ENCODE measurements at regions not wholly inside any gene's neighbourhood (a gene's known extent, or its start where the extent isn't known, plus 50 kb on each side); places are given as distances from the start of the nearest gene placed in this dataset.

- TF ChIP-seq, protein P1, sequence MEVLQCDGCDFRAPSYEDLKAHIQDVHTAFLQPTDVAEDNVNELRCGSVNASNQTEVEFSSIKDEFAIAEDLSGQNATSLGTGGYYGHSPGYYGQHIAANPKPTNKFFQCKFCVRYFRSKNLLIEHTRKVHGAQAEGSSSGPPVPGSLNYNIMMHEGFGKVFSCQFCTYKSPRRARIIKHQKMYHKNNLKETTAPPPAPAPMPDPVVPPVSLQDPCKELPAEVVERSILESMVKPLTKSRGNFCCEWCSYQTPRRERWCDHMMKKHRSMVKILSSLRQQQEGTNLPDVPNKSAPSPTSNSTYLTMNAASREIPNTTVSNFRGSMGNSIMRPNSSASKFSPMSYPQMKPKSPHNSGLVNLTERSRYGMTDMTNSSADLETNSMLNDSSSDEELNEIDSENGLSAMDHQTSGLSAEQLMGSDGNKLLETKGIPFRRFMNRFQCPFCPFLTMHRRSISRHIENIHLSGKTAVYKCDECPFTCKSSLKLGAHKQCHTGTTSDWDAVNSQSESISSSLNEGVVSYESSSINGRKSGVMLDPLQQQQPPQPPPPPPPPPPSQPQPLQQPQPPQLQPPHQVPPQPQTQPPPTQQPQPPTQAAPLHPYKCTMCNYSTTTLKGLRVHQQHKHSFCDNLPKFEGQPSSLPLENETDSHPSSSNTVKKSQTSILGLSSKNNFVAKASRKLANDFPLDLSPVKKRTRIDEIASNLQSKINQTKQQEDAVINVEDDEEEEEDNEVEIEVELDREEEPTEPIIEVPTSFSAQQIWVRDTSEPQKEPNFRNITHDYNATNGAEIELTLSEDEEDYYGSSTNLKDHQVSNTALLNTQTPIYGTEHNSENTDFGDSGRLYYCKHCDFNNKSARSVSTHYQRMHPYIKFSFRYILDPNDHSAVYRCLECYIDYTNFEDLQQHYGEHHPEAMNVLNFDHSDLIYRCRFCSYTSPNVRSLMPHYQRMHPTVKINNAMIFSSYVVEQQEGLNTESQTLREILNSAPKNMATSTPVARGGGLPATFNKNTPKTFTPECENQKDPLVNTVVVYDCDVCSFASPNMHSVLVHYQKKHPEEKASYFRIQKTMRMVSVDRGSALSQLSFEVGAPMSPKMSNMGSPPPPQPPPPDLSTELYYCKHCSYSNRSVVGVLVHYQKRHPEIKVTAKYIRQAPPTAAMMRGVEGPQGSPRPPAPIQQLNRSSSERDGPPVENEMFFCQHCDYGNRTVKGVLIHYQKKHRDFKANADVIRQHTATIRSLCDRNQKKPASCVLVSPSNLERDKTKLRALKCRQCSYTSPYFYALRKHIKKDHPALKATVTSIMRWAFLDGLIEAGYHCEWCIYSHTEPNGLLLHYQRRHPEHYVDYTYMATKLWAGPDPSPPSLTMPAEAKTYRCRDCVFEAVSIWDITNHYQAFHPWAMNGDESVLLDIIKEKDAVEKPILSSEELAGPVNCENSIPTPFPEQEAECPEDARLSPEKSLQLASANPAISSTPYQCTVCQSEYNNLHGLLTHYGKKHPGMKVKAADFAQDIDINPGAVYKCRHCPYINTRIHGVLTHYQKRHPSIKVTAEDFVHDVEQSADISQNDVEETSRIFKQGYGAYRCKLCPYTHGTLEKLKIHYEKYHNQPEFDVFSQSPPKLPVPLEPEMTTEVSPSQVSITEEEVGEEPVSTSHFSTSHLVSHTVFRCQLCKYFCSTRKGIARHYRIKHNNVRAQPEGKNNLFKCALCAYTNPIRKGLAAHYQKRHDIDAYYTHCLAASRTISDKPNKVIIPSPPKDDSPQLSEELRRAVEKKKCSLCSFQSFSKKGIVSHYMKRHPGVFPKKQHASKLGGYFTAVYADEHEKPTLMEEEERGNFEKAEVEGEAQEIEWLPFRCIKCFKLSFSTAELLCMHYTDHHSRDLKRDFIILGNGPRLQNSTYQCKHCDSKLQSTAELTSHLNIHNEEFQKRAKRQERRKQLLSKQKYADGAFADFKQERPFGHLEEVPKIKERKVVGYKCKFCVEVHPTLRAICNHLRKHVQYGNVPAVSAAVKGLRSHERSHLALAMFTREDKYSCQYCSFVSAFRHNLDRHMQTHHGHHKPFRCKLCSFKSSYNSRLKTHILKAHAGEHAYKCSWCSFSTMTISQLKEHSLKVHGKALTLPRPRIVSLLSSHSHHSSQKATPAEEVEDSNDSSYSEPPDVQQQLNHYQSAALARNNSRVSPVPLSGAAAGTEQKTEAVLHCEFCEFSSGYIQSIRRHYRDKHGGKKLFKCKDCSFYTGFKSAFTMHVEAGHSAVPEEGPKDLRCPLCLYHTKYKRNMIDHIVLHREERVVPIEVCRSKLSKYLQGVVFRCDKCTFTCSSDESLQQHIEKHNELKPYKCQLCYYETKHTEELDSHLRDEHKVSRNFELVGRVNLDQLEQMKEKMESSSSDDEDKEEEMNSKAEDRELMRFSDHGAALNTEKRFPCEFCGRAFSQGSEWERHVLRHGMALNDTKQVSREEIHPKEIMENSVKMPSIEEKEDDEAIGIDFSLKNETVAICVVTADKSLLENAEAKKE (CRISPR knock-in tag; IDR thresholded peaks at IDR 0.05) = no peak
- no peak for TF ChIP-seq STAT1 (IDR thresholded peaks at IDR 0.05; ENCODE audit: unreplicated experiment)
- no peak for TF ChIP-seq NANOG (IDR thresholded peaks at IDR 0.05; ENCODE audit: borderline replicate concordance)
- TF ChIP-seq POLR2AphosphoS5 (IDR thresholded peaks at IDR 0.05; ENCODE audit: low read depth) = no peak
These were observed 191.9 kb upstream of the PREP start (continued) for GRCh38 chr6:105594821-105595220.

DNA sequence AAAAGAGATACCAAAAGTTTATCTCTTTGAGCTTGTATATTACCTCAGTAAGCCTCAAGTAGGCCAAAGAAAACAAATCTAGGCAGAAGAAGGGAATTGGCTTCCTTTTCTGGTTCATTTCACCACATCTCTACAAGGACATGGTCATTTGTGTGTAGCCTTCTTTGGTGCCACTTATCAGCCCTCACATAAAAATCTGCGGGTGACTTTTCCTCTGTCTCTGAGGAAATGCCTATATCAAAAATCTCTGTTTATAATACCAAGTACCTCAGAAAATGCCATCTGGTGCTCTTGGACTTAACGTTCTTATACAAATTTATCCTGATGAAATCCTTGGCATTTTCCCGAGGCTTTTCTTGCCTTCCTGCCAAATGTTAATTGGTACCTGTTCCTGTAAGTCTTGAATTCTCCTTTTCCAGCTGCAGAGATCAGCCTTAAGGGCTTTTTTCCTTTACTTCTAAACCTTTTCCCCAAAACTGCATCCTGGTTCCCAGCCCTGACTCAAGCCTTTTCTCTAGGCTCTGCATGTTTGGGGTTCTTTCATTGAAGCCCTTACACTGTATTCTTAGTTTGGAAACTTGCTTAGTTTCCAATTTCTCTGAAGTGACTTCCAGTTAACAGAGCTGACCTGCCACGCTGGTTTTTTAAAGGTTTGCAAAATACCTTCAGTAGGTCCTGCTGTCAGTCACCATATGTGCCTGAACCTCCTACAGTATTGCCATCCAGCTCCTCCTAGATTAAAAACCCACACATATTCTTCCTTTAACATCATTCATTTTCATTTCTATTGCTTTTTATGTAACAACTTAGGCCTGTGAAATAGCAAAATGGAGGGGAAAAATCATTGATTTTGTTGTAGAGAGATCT is 191.2 kb upstream of the PREP start:
- no peaks in the 10 kb centered on the region for H3K36me3 Mint-ChIP-seq (ENCODE audit: low read depth)
- Histone ChIP-seq H3K9me2 (ENCODE audit: insufficient read depth) (no peaks in the 10 kb centered on the region), H3K27me3 (ENCODE audit: insufficient read depth) (no peaks in the 10 kb centered on the region), H2AFZ (peak overlapping the region; percentile 80; the same call in 1 of the 2 replicates), H3K4me1 (ENCODE audit: insufficient read depth) (peaks cover 21% of the 10 kb centered on the region), H3K4me2 (peak overlapping the region; percentile 12; the same call in 1 of the 2 replicates), H3K27ac (ENCODE audit: low read depth) (no peak overlapping the region), H3K79me2 (replicated peaks; ENCODE audit: insufficient read depth) (no peaks in the 10 kb centered on the region), H3F3A (replicated peaks; ENCODE audit: low read depth) (no peaks in the 10 kb centered on the region), H3K4me3 (no peak overlapping the region), H3K36me3 (ENCODE audit: insufficient read depth) (no peaks in the 10 kb centered on the region), H4K20me1 (replicated peaks; ENCODE audit: insufficient read depth) (no peaks in the 10 kb centered on the region)
- H3K4me1 Mint-ChIP-seq = peaks cover 15% of the 10 kb centered on the region
- H3K4me3 Mint-ChIP-seq = no peak overlapping the region
- ATAC-seq (no peak), DNase-seq (ENCODE audit: low spot score) (no peak)
- peaks cover 4% of the 10 kb centered on the region for H3K27me3 Mint-ChIP-seq (ENCODE audit: insufficient read depth, low read depth, poor library complexity)
- H3K9me3 Mint-ChIP-seq = no peaks in the 10 kb centered on the region
- peak overlapping the region; percentile 51; the same call in 1 of the 2 replicates for H3K27ac Mint-ChIP-seq
- TF ChIP-seq CREB1 (CRISPR knock-in tag; IDR thresholded peaks at IDR 0.05; ENCODE audit: low read depth) (no peak), REST (IDR thresholded peaks at IDR 0.05; ENCODE audit: unreplicated experiment) (no peak), ZNF331 (CRISPR knock-in tag; IDR thresholded peaks at IDR 0.05; ENCODE audit: low read depth) (no peak), EZH2 (IDR thresholded peaks at IDR 0.05; ENCODE audit: low read depth, unreplicated experiment) (no peak), POLR2AphosphoS5 (IDR thresholded peaks at IDR 0.05; ENCODE audit: low read depth) (no peak), STAT1 (IDR thresholded peaks at IDR 0.05; ENCODE audit: unreplicated experiment) (no peak), CTCF (conservative IDR thresholded peaks at IDR 0.05; ENCODE audit: low read depth in 2 of 2) (no peak), NANOG (IDR thresholded peaks at IDR 0.05; ENCODE audit: borderline replicate concordance) (no peak), EZH2phosphoT487 (IDR thresholded peaks at IDR 0.05; ENCODE audit: unreplicated experiment) (no peak), ZNF114 (CRISPR knock-in tag; IDR thresholded peaks at IDR 0.05) (no peak)
